K562 (cell line): ENCODE measurements at regions not wholly inside any gene's neighbourhood (a gene's known extent, or its start where the extent isn't known, plus 50 kb on each side); places are given as distances from the start of the nearest gene placed in this dataset.

ENCODE experiments used
- ARNT ChIP-seq, 2 experiments: fragments of 450-650 bp; IDR thresholded peaks; 2 replicates each; pipeline ENCODE4 v1.6.1; 2016; ENCODE audit warnings: mild to moderate bottlenecking in 1 of 2
- KDM4B ChIP-seq, 2 experiments: fragments of 450-650 bp in 1 of 2; sonication (generic) in 1 of 2; IDR thresholded peaks; 2 replicates each; pipeline ENCODE4 v1.6.1; 2016 to 2017; ENCODE audit warnings: borderline replicate concordance in 2 of 2, antibody characterized with exemption in 1 of 2, low read depth in 1 of 2, mild to moderate bottlenecking in 1 of 2
- MIER1 ChIP-seq: fragments of 450-650 bp; IDR thresholded peaks from 2 replicates; pipeline ENCODE4 v1.6.1; 2016; ENCODE audit warnings: antibody characterized with exemption, mild to moderate bottlenecking, low read depth
- NBN ChIP-seq: fragments of 450-650 bp; IDR thresholded peaks from 2 replicates; pipeline ENCODE4 v1.6.1; 2016; ENCODE audit warnings: low read depth, mild to moderate bottlenecking
- POLR2AphosphoS2 ChIP-seq: IDR thresholded peaks from 2 replicates; pipeline ENCODE4 v1.6.1; 2012; ENCODE audit warnings: low read length, improper control_type of control experiment
- POLR2B ChIP-seq: fragments of 450-650 bp; IDR thresholded peaks from 2 replicates; pipeline ENCODE4 v1.6.1; 2018; ENCODE audit warnings: low read depth; ENCODE audit not compliant: partially characterized antibody
- SIN3A ChIP-seq, 2 experiments: fragments of 150-350 bp in 1 of 2; IDR thresholded peaks; 2 replicates each; pipeline ENCODE4 v1.6.1; 2011 to 2016; ENCODE audit warnings: borderline replicate concordance in 2 of 2, low read depth in 2 of 2, low read length in 2 of 2, mild to moderate bottlenecking in 2 of 2, moderate library complexity in 2 of 2; ENCODE audit not compliant: control insufficient read depth in 1 of 2
- SMC3 ChIP-seq: conservative IDR thresholded peaks from 2 replicates; pipeline ENCODE4 v1.6.1; 2011; ENCODE audit warnings: low read depth, low read length, improper control_type of control experiment; ENCODE audit not compliant: insufficient read depth
- TARDBP ChIP-seq: fragments of 450-650 bp; IDR thresholded peaks from 2 replicates; pipeline ENCODE4 v1.6.1; 2016
- TGIF2 ChIP-seq: sonication (generic); formaldehyde crosslinking; IDR thresholded peaks from 2 replicates; pipeline ENCODE4 v1.8.1; 2022; ENCODE audit warnings: mild to moderate bottlenecking, missing genetic modification reagents, moderate library complexity
- ZBTB8A ChIP-seq: fragments of 450-650 bp; IDR thresholded peaks from 2 replicates; pipeline ENCODE4 v1.6.1; 2018; ENCODE audit warnings: mild to moderate bottlenecking, moderate library complexity; ENCODE audit not compliant: partially characterized antibody
- ZNF347 ChIP-seq: fragments of 450-650 bp; formaldehyde crosslinking; IDR thresholded peaks from 2 replicates; pipeline ENCODE4 v1.4.0; 2020; ENCODE audit warnings: low read depth, mild to moderate bottlenecking, moderate library complexity
- TF ChIP-seq, protein P1 (sequence below): fragments of 450-650 bp; formaldehyde crosslinking; IDR thresholded peaks from 2 replicates; pipeline ENCODE4 v1.4.0; 2020; ENCODE audit warnings: mild to moderate bottlenecking, moderate library complexity
- TF ChIP-seq, protein P2 (sequence below): fragments of 450-650 bp; formaldehyde crosslinking; IDR thresholded peaks from 2 replicates; pipeline ENCODE4 v1.4.0; 2020; ENCODE audit warnings: mild to moderate bottlenecking, moderate library complexity
- TF ChIP-seq, protein P3 (sequence below): sonication (generic); formaldehyde crosslinking; IDR thresholded peaks from 2 replicates; pipeline ENCODE4 v1.8.0; 2023; ENCODE audit warnings: mild to moderate bottlenecking, missing genetic modification reagents

DNA sequence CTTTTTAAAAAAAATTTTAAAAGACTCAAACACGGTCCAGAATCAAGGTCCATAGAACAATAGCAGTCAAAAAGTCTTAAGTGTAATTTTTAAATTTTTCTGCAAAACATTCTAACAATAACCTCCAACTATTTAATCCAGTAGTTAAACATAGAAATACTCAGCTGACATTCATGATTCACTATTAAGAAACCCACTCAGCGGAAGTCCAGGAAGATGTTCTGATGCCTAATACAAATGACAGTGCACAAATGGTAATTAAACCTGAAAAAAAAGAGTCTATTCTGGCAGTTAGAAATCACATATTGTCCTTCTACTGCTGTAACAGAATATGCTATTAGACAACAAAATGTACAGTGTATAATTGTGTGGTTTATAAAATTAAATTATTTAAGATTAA lies 128.2 kb upstream of the BMP5 start (continued):
- TF ChIP-seq, protein P1, sequence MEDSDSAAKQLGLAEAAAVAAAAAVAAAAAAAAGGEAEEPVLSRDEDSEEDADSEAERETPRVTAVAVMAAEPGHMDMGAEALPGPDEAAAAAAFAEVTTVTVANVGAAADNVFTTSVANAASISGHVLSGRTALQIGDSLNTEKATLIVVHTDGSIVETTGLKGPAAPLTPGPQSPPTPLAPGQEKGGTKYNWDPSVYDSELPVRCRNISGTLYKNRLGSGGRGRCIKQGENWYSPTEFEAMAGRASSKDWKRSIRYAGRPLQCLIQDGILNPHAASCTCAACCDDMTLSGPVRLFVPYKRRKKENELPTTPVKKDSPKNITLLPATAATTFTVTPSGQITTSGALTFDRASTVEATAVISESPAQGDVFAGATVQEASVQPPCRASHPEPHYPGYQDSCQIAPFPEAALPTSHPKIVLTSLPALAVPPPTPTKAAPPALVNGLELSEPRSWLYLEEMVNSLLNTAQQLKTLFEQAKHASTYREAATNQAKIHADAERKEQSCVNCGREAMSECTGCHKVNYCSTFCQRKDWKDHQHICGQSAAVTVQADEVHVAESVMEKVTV (CRISPR knock-in tag): no peak
- TF ChIP-seq TGIF2 (CRISPR knock-in tag): no peak
- TF ChIP-seq SIN3A (IDR thresholded peaks at IDR 0.05; ENCODE audit: borderline replicate concordance in 2 of 2, control insufficient read depth in 1 of 2, low read depth in 2 of 2, low read length in 2 of 2): no peak
- TF ChIP-seq KDM4B (IDR thresholded peaks at IDR 0.05; ENCODE audit: borderline replicate concordance in 2 of 2, low read depth in 1 of 2): no peak
- TF ChIP-seq, protein P2, sequence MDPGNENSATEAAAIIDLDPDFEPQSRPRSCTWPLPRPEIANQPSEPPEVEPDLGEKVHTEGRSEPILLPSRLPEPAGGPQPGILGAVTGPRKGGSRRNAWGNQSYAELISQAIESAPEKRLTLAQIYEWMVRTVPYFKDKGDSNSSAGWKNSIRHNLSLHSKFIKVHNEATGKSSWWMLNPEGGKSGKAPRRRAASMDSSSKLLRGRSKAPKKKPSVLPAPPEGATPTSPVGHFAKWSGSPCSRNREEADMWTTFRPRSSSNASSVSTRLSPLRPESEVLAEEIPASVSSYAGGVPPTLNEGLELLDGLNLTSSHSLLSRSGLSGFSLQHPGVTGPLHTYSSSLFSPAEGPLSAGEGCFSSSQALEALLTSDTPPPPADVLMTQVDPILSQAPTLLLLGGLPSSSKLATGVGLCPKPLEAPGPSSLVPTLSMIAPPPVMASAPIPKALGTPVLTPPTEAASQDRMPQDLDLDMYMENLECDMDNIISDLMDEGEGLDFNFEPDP (CRISPR knock-in tag): no peak
- TF ChIP-seq TARDBP: no peak
- TF ChIP-seq ZBTB8A: no peak
- TF ChIP-seq POLR2AphosphoS2: no peak
- TF ChIP-seq ZNF347 (CRISPR knock-in tag): no peak
- TF ChIP-seq POLR2B: no peak
- TF ChIP-seq MIER1: no peak
- TF ChIP-seq ARNT (IDR thresholded peaks at IDR 0.05): no peak
- TF ChIP-seq, protein P3, sequence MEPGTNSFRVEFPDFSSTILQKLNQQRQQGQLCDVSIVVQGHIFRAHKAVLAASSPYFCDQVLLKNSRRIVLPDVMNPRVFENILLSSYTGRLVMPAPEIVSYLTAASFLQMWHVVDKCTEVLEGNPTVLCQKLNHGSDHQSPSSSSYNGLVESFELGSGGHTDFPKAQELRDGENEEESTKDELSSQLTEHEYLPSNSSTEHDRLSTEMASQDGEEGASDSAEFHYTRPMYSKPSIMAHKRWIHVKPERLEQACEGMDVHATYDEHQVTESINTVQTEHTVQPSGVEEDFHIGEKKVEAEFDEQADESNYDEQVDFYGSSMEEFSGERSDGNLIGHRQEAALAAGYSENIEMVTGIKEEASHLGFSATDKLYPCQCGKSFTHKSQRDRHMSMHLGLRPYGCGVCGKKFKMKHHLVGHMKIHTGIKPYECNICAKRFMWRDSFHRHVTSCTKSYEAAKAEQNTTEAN (CRISPR knock-in tag): no peak
- no peak for TF ChIP-seq NBN
- TF ChIP-seq SMC3: no peak
